Small intestine (tissue), 7 donors: ENCODE measurements at regions not wholly inside any gene's neighbourhood (a gene's known extent, or its start where the extent isn't known, plus 50 kb on each side); places are given as distances from the start of the nearest gene placed in this dataset.
"Not testable (repeated sequence)": the region's sequence is repeated elsewhere in the genome, so short reads cannot be mapped to it uniquely, and the experiment has no call there.

Source experiments
- DNase-seq, 2 donors: peaks; one replicate each; pipeline versions ENCODE4 v3.0.0 to v3.0.0-alpha.2; 2013
- FAIRE-seq: peaks from 2 replicates; lab custom pipeline; 2012; peaks lifted over from hg19 to GRCh38; lab: Jason Lieb, UNC
- H3K27ac ChIP-seq, 3 donors: one replicate each; pipeline ENCODE4 v1.5.1; 2013; ENCODE audit warnings: low read length in 2 of 3, mild to moderate bottlenecking in 2 of 3, control low read depth in 1 of 3, inconsistent platforms in 1 of 3, low read depth in 1 of 3, moderate library complexity in 1 of 3
- H3K27me3 ChIP-seq, 3 donors: one replicate each; pipeline ENCODE4 v1.6.1; 2013; ENCODE audit warnings: low read length in 3 of 3, inconsistent platforms in 1 of 3; ENCODE audit not compliant: control insufficient read depth in 3 of 3, insufficient read depth in 3 of 3
- H3K36me3 ChIP-seq, 3 donors: one replicate each; pipeline ENCODE4 v1.6.1; 2013; ENCODE audit warnings: low read length in 3 of 3, inconsistent platforms in 1 of 3, low read depth in 1 of 3, mild to moderate bottlenecking in 1 of 3, moderate library complexity in 1 of 3; ENCODE audit not compliant: control insufficient read depth in 3 of 3, insufficient read depth in 2 of 3
- H3K4me1 ChIP-seq, 3 donors: one replicate each; pipeline ENCODE4 v1.6.1; 2013; ENCODE audit warnings: low read length in 2 of 3, inconsistent platforms in 1 of 3, low read depth in 1 of 3, mild to moderate bottlenecking in 1 of 3, moderate library complexity in 1 of 3; ENCODE audit not compliant: control insufficient read depth in 3 of 3, insufficient read depth in 2 of 3
- H3K4me3 ChIP-seq, 3 donors: one replicate each; pipeline ENCODE4 v1.5.1; 2013; ENCODE audit warnings: low read length in 3 of 3, control low read depth in 1 of 3, inconsistent platforms in 1 of 3, low read depth in 1 of 3, mild to moderate bottlenecking in 1 of 3, moderate library complexity in 1 of 3
- H3K9me3 ChIP-seq, 2 donors: one replicate each; pipeline ENCODE4 v1.6.1; 2013; ENCODE audit warnings: low read depth in 1 of 2, low read length in 1 of 2; ENCODE audit not compliant: control insufficient read depth in 2 of 2, insufficient read depth in 1 of 2
- WGBS, 3 donors: extraction: QIAGEN DNeasy Blood & Tissue Kit; methylation state at CpG; one replicate each; pipeline ENCODE4 v1.1.7; 2013; 5-methylcytosine and 5-hydroxymethylcytosine counted together
- donor health status: healthy with polysubstance abuse.
- donor health status: control.
- donor health status: control.
- donor health status: Bipolar disorder and iron deficiency.
- donor health status: healthy.

GRCh38 chr4:72886602-72887001 is 182.9 kb downstream of the COX18 start:
- no peaks in the 10 kb centered on the region for H3K4me1 ChIP-seq
- no peaks in the 10 kb centered on the region for H3K27me3 ChIP-seq
- H3K36me3 ChIP-seq = no peaks in the 10 kb centered on the region
- WGBS, 3 donors = 86 to 95% (median 93%) methylated on average over 1 of the region's 1 CpG
- H3K4me3 ChIP-seq = no peak overlapping the region
- H3K9me3 ChIP-seq = no peaks in the 10 kb centered on the region
- no peak for DNase-seq
- FAIRE-seq = no peak
- no peak overlapping the region for H3K27ac ChIP-seq

GRCh38 chr4:72884225-72884624 is 185.3 kb downstream of the COX18 start:
- H3K27me3 ChIP-seq, H3K4me3 ChIP-seq, FAIRE-seq, H3K4me1 ChIP-seq, H3K36me3 ChIP-seq, H3K9me3 ChIP-seq, DNase-seq, H3K27ac ChIP-seq: not testable (repeated sequence)
- WGBS, 3 donors = 74 to 85% (median 78%) methylated on average over 7 of the region's 7 CpGs

- WGBS, 3 donors = 77 to 86% (median 80%) methylated on average over 17 of the region's 17 CpGs
- Histone ChIP-seq H3K4me1 (no peaks in the 10 kb centered on the region), H3K4me3 (no peak overlapping the region), H3K27me3 (no peaks in the 10 kb centered on the region), H3K9me3 (no peaks in the 10 kb centered on the region), H3K27ac (no peak overlapping the region), H3K36me3 (no peaks in the 10 kb centered on the region)
- FAIRE-seq (no peak), DNase-seq (no peak)
Measured at GRCh38 chr4:72876946-72877345, 192.6 kb downstream of the COX18 start.

GRCh38 chr4:72875545-72875944 is 194.0 kb downstream of the COX18 start:
- Histone ChIP-seq H3K27me3 (no peaks in the 10 kb centered on the region), H3K9me3 (no peaks in the 10 kb centered on the region), H3K36me3 (no peaks in the 10 kb centered on the region), H3K27ac (no peak overlapping the region), H3K4me3 (no peak overlapping the region), H3K4me1 (no peaks in the 10 kb centered on the region)
- no peak for FAIRE-seq
- DNase-seq = no peak
- 81 to 84% (median 83%) methylated on average over 5 of the region's 5 CpGs for WGBS, 3 donors

- H3K27me3 ChIP-seq = no peaks in the 10 kb centered on the region
- FAIRE-seq (no peak), DNase-seq (no peak)
- H3K27ac ChIP-seq = no peak overlapping the region
- no peaks in the 10 kb centered on the region for H3K9me3 ChIP-seq
- no peaks in the 10 kb centered on the region for H3K36me3 ChIP-seq
- 13 to 37% (median 21%) methylated on average over 1 of the region's 1 CpG for WGBS, 3 donors
- no peak overlapping the region for H3K4me3 ChIP-seq
- no peaks in the 10 kb centered on the region for H3K4me1 ChIP-seq
Measured at GRCh38 chr4:72875138-72875537, 194.4 kb downstream of the COX18 start.

- no peaks in the 10 kb centered on the region for H3K4me1 ChIP-seq
- no peaks in the 10 kb centered on the region for H3K27me3 ChIP-seq
- DNase-seq (no peak), FAIRE-seq (no peak)
- H3K36me3 ChIP-seq = no peaks in the 10 kb centered on the region
- H3K27ac ChIP-seq = no peak overlapping the region
- H3K9me3 ChIP-seq = peaks cover 0 to 10% of the 10 kb centered on the region in 2 donors
- H3K4me3 ChIP-seq = no peak overlapping the region
Measured at GRCh38 chr4:72864898-72865297, 204.6 kb downstream of the COX18 start.

- WGBS, 3 donors = 68 to 85% (median 79%) methylated on average over 1 of the region's 1 CpG
- H3K27ac ChIP-seq, DNase-seq, H3K36me3 ChIP-seq, H3K4me1 ChIP-seq, FAIRE-seq, H3K4me3 ChIP-seq, H3K9me3 ChIP-seq, H3K27me3 ChIP-seq: not testable (repeated sequence)
Measured at GRCh38 chr4:72864277-72864676, 205.2 kb downstream of the COX18 start.

GRCh38 chr4:72860766-72861165 is 208.8 kb downstream of the COX18 start:
- Histone ChIP-seq H3K36me3 (no peaks in the 10 kb centered on the region), H3K4me1 (no peaks in the 10 kb centered on the region), H3K27me3 (no peaks in the 10 kb centered on the region), H3K4me3 (no peak overlapping the region), H3K9me3 (no peaks in the 10 kb centered on the region), H3K27ac (no peak overlapping the region)
- FAIRE-seq = no peak
- no peak for DNase-seq

GRCh38 chr4:72858328-72858727 is 211.2 kb downstream of the COX18 start:
- no peaks in the 10 kb centered on the region for H3K27me3 ChIP-seq
- WGBS, 3 donors = 75 to 81% (median 79%) methylated on average over 4 of the region's 4 CpGs
- no peak for DNase-seq
- H3K27ac ChIP-seq = no peak overlapping the region
- no peaks in the 10 kb centered on the region for H3K36me3 ChIP-seq
- FAIRE-seq = no peak
- no peaks in the 10 kb centered on the region for H3K9me3 ChIP-seq
- H3K4me1 ChIP-seq = no peaks in the 10 kb centered on the region
- H3K4me3 ChIP-seq = no peak overlapping the region
